A673 (cell line): ENCODE measurements at regions not wholly inside any gene's neighbourhood (a gene's known extent, or its start where the extent isn't known, plus 50 kb on each side); places are given as distances from the start of the nearest gene placed in this dataset.

Source experiments
- CTCF ChIP-seq: fragments of 300-800, 200-600 bp; sonication (generic); conservative IDR thresholded peaks from 2 replicates; pipeline ENCODE4 v1.5.1; 2017; ENCODE audit warnings: low read depth, mild to moderate bottlenecking, antibody characterized with exemption, low read length, moderate library complexity, mixed read lengths
- EZH2 ChIP-seq: fragments of 200-600 bp; sonication (generic); IDR thresholded peaks from 2 replicates; pipeline ENCODE4 v1.6.1; 2017; ENCODE audit warnings: borderline replicate concordance, low read depth, mild to moderate bottlenecking, mixed read lengths, antibody characterized with exemption, low read length; ENCODE audit not compliant: poor library complexity, severe bottlenecking

- TF ChIP-seq EZH2 (no peak), CTCF (no peak)
Observed at GRCh38 chr13:65894049-65894448, 1336.1 kb downstream of the PCDH9 start.
